GM18519 (cell line): ENCODE measurements at regions not wholly inside any gene's neighbourhood (a gene's known extent, or its start where the extent isn't known, plus 50 kb on each side); places are given as distances from the start of the nearest gene placed in this dataset.

ENCODE experiments used
- ATAC-seq: cut with Tn5 transposase; IDR thresholded peaks from one replicate; pipeline ENCODE4 v1.9.1; 2021; ENCODE audit warnings: mild to moderate bottlenecking, moderate library complexity; ENCODE audit not compliant: unreplicated experiment, low FRiP score

GRCh38 chr2:3101016-3101942 is 276.3 kb downstream of the EIPR1 start:
- no peak for ATAC-seq

- ATAC-seq: no peak
Measured at GRCh38 chr2:3100386-3100785, 277.2 kb downstream of the EIPR1 start.

GRCh38 chr2:3099860-3100234 is 277.8 kb downstream of the EIPR1 start:
- no peak for ATAC-seq

GRCh38 chr2:3099145-3099859 is 278.3 kb downstream of the EIPR1 start:
- no peak for ATAC-seq

- ATAC-seq: no peak
Measured at GRCh38 chr2:3098231-3098630, 279.4 kb downstream of the EIPR1 start.

GRCh38 chr2:3097804-3098203 is 279.8 kb downstream of the EIPR1 start:
- no peak for ATAC-seq

GRCh38 chr2:3094999-3095958 is 282.3 kb downstream of the EIPR1 start:
- no peak for ATAC-seq

GRCh38 chr2:3094318-3094717 is 283.3 kb downstream of the EIPR1 start:
- ATAC-seq: no peak

GRCh38 chr2:3091696-3092095 is 285.9 kb downstream of the EIPR1 start:
- no peak for ATAC-seq

- ATAC-seq: no peak
Measured at GRCh38 chr2:3082705-3083104, 294.9 kb downstream of the EIPR1 start.

- ATAC-seq: no peak
Measured at GRCh38 chr2:3079959-3080948, 297.4 kb downstream of the EIPR1 start.

- no peak for ATAC-seq
Measured at GRCh38 chr2:3079466-3079865, 298.2 kb downstream of the EIPR1 start.

GRCh38 chr2:3078684-3079083 is 298.9 kb downstream of the EIPR1 start:
- ATAC-seq: no peak

- ATAC-seq: no peak
Measured at GRCh38 chr2:3076848-3077642, 300.6 kb downstream of the EIPR1 start.

GRCh38 chr2:3075991-3076340 is 301.7 kb downstream of the EIPR1 start:
- no peak for ATAC-seq

GRCh38 chr2:3075316-3075990 is 302.2 kb downstream of the EIPR1 start:
- ATAC-seq: no peak

- no peak for ATAC-seq
Measured at GRCh38 chr2:3073704-3074103, 303.9 kb downstream of the EIPR1 start.

GRCh38 chr2:3073041-3073595 is 304.5 kb downstream of the EIPR1 start:
- no peak for ATAC-seq
